A549 (cell line): ENCODE measurements at regions not wholly inside any gene's neighbourhood (a gene's known extent, or its start where the extent isn't known, plus 50 kb on each side); places are given as distances from the start of the nearest gene placed in this dataset.

ENCODE experiments used
- CHD2 ChIP-seq: fragments of 150-350 bp; IDR thresholded peaks from 2 replicates; pipeline ENCODE4 v1.6.1; 2014; ENCODE audit warnings: low read length; ENCODE audit not compliant: partially characterized antibody
- CTCF ChIP-seq: fragments of >200 bp; sonication (Bioruptor Twin); formaldehyde crosslinking; IDR thresholded peaks from 3 replicates; pipeline ENCODE4 v1.5.1; 2016
- EP300 ChIP-seq, 2 experiments: fragments of >200 bp; sonication (Bioruptor Twin); formaldehyde crosslinking; IDR thresholded peaks; 2 replicates in 1 of 2; 3 replicates in 1 of 2; pipeline ENCODE4 v1.6.1; 2016 to 2017
- FOSL2 ChIP-seq, 2 experiments: fragments of 450-650 bp in 1 of 2; fragments of >200 bp in 1 of 2; sonication (Bioruptor Twin) in 1 of 2; formaldehyde crosslinking; IDR thresholded peaks; 2 replicates each; pipeline versions ENCODE4 v1.5.0 to v1.6.1; 2016 to 2020; ENCODE audit warnings: mild to moderate bottlenecking in 1 of 2, moderate library complexity in 1 of 2
- HDAC2 ChIP-seq: fragments of 200-600 bp; sonication (generic); IDR thresholded peaks from 2 replicates; pipeline ENCODE4 v1.6.1; 2016
- MAZ ChIP-seq: fragments of 150-350 bp; IDR thresholded peaks from 2 replicates; pipeline ENCODE4 v1.6.1; 2014; ENCODE audit warnings: antibody characterized with exemption, low read depth, low read length, borderline replicate concordance
- POLR2A ChIP-seq: IDR thresholded peaks from 2 replicates; pipeline ENCODE4 v1.6.1; 2012; ENCODE audit warnings: mild to moderate bottlenecking, low read length
- SREBF2 ChIP-seq: fragments of 450-650 bp; IDR thresholded peaks from 2 replicates; pipeline ENCODE4 v1.6.1; 2014; ENCODE audit warnings: mild to moderate bottlenecking, moderate library complexity

DNA sequence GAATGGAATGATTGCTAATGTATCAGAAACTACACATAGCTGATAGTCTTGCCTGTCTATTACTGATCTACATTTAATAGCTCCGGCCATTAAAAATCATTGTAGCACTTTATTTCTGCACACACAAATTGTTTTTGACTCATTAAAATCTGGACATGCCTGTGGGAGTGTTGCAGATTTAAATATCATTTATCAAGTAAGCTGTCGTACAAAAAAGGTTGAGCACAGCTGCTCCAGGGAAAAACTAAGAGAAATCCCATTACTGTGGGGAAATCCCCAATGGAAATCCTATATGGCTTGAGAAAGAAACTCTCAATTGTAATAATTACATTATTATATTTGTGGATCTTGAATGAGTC is 99.6 kb upstream of the CERS6 start:
- TF ChIP-seq HDAC2 (no peak), CTCF (no peak), CHD2 (no peak), MAZ (no peak), SREBF2 (no peak), EP300 (IDR thresholded peaks at IDR 0.05) (no peak), FOSL2 (IDR thresholded peaks at IDR 0.05) (no peak), FOSL2 (CRISPR knock-in tag; IDR thresholded peaks at IDR 0.05) (no peak), POLR2A (no peak)
